ENCODE measurements at regions not wholly inside any gene's neighbourhood (a gene's known extent, or its start where the extent isn't known, plus 50 kb on each side); places are given as distances from the start of the nearest gene placed in this dataset.
"Not testable (repeated sequence)": the region's sequence is repeated elsewhere in the genome, so short reads cannot be mapped to it uniquely, and the experiment has no call there.

DNA sequence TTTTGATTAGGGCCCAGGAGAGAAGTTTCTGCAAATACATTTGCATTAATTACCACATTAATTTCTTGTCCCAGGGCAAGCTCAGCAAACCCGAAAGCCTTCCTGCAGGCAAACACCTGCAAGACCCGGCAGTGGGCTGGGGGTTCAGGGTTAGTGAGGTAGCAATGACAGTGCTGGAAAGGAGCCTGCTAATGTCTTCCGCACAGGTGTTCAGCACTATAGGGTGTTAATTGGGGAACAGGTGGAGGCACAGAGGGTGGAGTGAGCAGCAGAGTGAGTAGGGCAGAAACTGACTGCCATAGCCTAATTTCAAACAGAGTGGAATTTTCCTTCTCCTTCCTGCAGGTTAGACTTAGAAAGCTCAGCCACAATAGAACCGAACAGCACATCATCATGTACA lies 50.9 kb upstream of the UBASH3B start:
- no peak for DNase-seq (ENCODE audit: low read depth)

DNA sequence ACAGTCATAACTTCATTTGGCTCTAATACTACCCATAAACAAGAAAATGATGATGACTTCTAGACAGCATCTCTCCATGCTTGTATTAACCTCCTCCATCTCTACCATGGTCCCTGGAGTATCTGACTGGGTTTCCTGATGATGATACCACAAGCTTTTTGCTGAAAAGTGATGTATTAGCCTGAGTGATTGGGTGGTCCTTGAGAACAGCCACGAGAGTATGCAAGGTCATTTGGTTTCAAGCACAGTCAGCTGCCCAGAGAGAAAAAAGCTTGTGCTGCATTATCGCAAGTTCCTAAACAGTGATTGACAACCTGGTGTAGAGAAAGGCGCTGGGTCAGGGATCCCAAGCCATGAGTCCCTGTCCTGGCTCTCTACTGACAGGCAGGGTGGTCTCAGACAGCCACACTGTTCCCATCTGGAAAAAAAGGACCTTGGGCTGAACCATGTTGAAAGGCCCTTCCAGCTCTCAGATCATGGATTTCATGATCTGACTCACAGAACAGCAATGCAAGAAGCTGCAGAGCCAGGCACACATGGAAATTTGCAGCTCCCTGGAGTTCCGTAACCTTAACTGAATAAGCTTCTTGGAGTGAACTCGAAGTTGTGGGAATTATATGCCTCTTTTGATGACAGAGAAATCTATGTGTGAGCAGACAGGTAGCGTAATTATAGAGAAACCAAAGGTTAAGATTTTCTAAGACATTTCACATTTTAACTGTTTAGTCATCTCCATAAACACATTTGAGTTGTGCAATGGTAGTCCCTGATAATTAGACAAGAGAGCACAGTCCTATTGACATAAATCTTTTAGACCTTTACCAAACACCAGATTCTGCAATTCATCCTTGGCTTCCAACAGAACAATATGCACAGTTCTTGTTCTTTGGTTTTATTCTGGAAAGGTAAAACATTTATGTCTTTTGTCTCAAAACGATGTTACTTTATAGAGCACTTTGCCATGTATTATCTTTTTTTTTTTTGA lies 54.1 kb upstream of the UBASH3B start:
- DNase-seq (ENCODE audit: low read depth): no peak

DNA sequence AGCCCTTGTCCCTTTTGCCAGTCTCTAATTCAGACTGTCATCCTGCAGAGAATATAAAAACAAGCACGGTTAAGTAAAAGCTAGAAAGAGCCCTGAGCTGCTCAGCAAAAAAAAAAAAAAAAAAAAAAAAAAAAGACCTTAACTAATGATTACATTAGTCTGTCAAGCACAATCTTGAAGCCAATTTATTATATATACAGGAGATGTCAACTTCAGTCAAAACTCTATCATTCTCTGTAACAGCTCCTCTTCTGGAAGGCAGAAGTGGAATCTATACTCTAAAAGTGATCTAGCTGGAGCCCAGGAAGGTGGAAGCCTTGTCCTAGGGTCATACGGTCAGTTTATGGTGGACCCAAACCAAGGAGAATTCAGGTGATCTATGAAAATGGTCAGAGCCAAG lies 55.2 kb upstream of the UBASH3B start:
- DNase-seq (ENCODE audit: low read depth): no peak

DNA sequence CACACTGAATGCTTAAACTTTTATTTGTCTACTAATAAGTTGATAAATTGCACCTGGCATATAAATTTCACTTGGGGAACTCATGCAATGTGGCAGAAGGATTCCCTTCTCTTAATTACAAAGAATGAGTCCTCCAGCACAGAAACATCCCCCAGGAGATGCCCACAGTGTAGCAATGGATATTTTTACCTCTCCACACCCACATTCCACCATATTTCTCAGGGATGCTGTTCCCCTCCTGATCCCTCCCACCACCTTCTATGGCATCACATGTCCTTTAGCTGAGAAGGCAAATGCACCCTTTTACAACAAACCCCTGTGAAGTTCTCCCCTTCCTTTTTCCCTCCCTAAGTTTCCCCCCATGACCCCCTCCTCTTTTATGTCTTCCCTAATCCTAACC lies 56.1 kb upstream of the UBASH3B start:
- DNase-seq (ENCODE audit: low read depth): no peak

DNA sequence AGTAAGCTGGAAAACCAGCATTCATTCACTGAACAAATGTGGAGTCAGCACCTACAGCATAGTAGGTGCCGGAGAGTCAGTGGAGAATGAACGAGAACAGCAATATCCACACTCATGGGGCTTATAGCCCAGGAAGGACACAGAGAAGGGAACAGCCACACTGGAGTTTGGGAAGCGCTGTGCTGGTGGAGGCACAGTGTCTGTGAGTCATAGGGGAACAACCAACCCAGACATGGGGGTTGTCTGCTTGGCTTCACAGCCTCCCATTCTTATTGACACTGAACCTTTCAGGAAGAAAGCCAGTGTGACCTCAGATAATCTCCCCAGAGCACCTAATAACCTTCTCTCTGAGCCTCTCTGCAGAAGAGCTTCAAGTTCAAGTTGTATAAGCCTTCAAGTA lies 56.6 kb upstream of the UBASH3B start:
- no peak for DNase-seq (ENCODE audit: low read depth)

DNA sequence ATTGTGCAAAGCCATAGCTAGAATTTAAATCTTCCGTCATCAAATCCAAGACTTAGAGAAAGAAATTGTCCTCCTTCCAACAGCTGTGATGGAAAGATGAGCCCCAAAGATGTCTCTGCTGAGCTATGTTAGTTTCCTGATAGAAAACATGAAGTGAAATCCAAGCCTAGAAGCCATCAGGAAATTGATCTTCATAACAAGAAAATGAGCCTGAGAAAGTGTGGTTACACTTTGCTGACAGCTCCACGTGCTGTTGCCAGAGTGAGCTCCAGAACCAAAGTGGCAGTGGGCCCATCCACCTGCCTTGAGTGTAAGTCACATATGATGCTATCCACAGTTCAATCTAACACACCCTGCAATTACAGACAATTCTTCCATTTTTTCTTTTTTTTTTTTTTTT lies 58.0 kb upstream of the UBASH3B start:
- no peak for DNase-seq (ENCODE audit: low read depth)

DNA sequence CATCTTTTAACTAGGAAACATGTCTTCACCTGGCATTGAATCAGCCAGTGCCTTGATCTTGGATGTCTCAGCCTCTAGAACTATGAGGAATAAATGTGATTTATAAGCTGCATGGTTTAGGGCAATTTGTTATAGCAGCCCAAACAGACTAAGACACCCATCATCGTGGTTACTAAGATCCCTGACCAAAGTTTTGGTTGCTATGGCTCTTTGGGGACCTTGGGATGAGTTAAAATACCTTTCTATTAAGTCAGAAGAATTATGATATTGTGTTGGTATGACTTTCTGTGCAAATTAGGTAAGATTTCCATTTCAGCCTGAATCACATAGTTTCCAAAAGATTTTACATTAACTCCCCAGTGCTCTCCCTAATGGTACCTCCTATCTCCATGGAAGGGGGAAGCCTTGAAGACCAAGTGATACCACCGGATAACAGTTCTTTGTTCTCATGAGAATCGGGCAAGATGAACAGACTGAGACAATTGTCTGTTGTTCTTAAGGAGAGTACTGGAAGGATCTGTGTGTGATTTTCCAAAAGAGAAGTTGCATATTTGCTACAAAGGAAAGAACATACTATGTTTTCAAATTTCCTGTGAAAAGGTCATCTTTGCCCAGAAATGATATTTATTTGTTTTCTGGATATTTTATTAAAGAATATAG lies 60.4 kb upstream of the UBASH3B start:
- no peak for DNase-seq (ENCODE audit: low read depth)

DNA sequence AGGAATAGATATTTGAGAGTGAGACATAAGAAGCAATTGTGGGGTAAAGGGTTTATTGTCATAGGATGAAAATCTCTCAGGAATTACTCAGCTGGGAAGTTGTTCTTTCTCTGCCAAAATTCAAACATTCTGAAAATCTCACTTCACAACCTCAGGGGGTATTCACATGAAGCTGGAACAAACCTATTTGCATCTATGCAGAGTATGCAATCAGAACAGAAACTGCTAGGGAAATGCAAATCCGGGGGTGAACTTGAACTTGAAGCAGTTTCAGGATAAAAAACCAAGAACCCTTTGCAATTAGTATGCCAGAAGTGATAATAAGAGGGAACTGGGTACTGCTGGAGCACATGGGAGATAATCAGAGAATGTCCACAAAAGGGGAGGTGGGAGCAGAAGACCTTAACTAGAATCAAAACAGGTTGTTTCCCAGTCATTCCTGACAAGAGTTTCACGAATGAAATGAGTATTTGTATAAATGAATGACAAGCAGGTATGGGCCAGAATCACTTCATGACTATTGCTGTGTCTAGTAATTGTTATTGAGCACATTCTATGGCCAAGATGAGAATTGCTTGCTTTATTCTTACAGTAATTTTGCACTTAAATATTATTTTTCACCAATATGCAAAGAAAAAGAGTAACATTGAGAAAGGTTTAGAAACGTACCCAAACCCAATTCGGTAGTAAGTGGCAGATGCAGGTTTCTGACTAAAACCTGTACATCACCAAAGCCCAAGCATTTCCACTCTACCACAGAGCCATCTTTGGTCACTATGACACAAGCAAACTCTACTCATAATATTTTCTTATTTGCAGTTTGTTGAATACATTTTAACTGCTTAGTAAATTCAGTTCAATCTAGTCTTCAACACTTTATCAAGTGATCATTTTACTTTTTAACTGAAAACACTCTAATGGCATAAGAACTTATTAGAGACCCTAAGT lies 61.8 kb upstream of the UBASH3B start:
- DNase-seq (ENCODE audit: low read depth): no peak

DNA sequence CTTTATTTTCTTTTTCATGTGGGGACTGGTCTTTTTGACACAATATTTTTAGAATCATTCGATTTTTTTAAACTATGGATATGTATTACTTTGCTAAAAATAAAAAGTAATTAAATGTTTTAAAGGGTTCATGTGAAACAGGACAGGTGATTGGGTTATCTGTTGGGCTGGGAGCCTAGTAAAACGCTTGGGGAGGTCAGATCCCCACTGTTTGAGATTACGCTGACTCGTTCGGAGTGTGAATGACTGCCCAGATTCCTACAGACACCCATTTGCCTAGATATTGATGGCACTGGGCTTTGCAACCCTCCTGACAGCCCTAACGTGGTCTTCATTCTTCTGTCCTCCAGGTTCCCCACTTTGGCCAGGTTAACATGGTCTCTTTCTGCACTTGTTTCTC lies 62.9 kb upstream of the UBASH3B start:
- DNase-seq (ENCODE audit: low read depth): no peak

DNA sequence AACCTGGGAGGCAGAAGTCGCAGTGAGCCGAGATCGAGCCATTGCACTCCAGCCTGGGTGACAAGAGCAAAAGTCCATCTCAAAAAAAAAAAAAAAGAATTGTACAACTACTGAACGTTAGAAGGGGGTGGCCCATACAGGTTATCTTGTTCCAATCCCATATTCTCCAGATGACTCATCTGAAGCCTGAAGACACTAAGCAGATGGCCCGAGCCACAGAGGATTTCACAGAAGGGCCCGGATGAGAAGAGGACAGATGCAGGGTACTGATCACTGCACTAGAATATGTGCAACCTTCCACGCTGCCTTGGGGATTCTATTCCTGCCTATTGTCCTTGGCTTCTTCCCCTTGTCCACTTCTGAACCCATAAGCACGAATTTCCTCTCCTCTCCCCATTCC lies 70.9 kb upstream of the UBASH3B start:
- no peak for DNase-seq (ENCODE audit: low read depth)

DNA sequence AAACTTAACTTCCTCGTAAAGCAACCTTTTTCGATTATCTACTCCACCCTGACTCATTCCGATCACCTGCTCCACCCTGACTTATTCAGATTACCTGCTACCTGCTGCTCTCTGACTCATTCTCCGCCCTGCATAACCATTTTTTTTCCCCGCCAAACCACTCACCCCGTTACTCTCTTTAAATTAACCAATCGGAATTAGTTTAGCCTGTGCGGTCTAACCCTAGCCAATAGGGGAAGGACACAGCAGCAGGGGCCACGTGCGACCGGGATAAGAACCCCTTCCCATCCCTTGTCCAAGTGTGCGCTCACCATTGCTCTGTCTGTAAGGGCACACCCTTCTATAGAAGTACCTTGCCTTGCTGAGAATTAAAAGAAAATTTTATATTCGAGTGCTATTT lies 75.5 kb upstream of the UBASH3B start:
- DNase-seq (ENCODE audit: low read depth): not testable (repeated sequence)

DNA sequence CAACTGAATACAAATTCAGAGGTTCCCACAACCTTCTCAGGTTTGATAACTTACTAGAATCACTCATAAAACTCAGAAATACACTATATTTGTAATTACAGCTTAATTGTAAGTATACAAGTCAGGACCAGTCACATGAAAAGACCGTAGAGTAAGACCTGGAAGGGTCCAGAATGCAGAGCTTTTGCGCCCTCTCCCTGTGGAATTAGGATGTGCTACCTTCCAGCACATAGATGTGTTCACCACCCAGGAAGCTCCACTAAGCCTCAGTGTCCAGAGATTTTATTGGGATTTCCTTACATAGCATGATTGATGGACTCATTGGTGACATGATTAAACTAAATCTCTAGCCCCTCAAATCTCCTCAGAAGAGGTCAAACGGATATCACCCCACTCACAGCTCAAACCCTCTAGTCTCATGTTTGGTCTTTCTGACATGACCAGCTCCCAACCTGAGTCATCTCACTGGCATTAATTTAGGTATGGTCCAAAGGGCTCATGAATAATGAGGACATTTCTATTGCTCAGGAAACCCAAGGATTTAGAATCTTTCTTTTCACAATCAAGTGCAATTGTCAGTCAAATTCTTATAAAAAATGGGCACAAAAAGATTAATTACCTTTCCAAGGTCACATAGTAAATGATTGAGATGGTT lies 77.2 kb upstream of the UBASH3B start:
- no peak for DNase-seq (ENCODE audit: low read depth)

DNA sequence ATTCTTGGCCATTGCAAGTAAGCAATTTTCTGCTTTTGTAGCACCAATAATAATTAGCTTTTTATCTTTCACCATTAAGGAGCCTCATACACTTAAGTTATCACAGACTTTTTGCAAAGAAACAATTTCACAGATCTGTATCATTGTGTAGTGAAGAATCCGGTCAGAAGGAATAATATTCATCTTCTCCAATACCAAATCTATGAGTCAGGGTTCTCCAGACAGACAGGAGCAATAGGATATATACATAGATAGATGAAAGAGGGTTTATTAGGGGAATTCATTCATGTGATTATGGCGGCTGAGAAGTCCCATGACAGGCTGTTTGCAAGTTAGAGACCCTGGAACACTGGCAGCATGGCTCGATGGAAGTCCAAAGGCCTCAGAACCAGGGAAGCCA lies 82.9 kb upstream of the UBASH3B start:
- DNase-seq (ENCODE audit: low read depth): no peak

DNA sequence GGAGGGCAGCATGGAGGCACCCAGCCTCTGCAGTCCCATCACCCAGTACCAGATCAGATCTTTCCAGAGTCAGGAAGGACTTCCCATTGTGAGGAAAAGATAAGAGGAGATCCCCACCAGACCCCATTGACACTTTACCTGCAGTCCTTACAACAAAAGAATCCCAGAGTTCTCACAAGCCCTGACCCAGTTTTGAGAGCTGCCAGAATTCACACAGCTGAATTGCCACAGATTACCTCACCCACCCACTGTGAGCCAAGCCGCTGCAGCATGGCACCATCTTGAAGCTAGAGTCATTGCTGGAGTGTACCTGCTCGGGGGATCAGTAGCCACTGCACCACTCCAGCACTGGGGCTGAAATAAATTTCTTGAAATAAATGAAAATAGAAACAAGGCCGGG lies 91.8 kb upstream of the UBASH3B start:
- DNase-seq (ENCODE audit: low read depth): no peak

DNA sequence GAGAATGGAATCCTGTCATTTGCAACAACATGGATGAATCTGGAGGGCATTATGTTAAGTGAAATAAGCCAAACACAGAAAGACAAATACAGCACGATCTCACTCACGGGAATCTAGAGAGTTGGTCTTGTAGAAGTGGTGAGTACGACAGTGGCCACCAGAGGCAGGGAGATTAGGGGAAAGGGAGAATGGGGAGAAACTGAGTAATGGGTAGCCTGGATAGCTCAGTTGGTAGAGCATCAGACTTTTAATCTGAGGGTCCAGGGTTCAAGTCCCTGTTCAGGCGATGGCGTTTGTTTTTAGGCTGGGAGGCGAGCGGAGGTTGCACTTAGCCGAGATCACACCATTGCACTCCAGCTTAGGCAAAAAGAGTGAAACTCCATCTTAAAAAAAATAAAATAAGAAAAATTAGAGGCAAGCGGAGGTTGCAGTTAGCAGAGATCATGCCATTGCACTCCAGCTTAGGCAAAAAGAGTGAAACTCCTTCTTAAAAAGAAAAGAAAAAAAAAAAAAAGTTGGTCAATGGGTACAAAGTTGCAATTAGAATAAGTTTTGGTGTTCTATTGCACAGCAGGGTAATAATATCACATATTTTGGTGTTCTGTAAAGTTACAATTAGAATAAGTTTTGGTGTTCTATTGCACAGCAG lies 95.7 kb upstream of the UBASH3B start:
- DNase-seq (ENCODE audit: low read depth): no peak

DNA sequence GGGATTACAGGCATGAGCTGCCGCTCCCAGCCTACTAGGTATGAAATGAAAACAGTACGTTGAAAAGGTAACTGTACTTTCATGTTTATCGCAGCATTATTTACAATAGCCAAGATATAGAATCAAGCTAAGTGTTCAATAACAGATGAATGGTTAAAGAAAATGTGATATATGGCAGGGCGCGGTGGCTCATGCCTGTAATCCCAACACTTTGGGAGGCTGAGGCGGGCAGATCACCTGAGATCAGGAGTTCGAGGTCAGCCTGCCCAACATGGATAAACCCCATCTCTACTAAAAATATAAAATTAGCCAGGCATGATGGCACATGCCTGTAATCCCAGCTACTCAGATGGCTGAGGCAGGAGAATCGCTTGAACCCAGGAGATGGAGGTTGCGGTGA lies 96.3 kb upstream of the UBASH3B start:
- not testable (repeated sequence) for DNase-seq (ENCODE audit: low read depth)

DNA sequence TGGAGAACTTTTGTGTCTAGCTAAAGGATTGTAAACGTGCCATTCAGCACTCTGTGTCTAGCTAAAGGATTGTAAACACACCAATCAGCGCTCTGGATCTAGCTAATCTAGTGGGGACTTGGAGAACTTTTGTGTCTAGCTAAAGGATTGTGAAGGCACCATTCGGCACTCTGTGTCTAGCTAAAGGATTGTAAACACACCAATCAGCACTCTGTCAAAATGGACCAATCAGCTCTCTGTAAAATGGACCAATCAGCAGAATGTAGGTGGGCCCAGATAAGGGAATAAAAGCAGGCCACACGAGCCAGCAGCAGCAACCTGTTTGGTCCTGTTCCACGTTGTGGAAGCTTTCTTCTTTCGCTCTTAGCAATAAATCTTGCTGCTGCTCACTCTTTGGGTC lies 98.4 kb upstream of the UBASH3B start:
- not testable (repeated sequence) for DNase-seq (ENCODE audit: low read depth)

DNA sequence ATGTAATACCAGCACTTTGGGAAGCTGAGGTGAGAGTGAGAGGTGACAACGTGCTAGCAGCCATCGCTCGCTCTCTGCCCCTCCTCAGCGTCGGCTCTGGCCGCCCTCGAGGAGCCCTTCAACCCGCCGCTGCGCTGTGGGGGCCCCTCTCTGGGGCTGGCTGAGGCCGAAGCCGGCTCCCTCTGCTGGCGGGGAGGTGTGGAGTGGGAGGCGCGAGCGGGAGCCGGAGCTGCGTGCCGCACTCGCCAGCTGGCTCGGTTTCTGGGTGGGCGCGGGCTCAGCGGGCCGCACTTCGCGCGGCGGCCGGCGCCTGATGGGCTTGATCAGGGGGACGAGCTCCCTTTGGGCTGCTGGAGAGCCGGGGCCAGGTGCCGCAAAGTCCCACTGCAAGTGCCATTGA lies 98.9 kb upstream of the UBASH3B start:
- no peak for DNase-seq (ENCODE audit: low read depth)

DNA sequence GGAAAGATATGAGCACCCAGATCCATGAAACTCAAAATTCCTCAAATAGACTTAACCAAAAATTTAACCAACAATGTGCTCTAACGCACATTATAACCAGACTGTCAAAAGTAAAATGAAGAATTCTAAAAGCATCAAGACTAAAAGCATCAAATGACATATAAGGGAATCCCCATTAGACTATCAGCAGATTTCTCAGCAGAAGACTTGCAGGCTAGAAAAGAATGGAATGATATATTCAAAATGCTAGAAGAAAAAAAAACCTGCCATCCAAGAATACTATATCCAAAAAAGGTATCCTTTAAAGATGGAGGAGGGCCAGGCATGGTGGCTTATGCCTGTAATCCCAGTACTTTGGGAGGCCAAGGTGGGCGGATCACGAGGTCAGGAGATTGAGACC lies 117.5 kb upstream of the UBASH3B start:
- DNase-seq (ENCODE audit: low read depth): no peak

DNA sequence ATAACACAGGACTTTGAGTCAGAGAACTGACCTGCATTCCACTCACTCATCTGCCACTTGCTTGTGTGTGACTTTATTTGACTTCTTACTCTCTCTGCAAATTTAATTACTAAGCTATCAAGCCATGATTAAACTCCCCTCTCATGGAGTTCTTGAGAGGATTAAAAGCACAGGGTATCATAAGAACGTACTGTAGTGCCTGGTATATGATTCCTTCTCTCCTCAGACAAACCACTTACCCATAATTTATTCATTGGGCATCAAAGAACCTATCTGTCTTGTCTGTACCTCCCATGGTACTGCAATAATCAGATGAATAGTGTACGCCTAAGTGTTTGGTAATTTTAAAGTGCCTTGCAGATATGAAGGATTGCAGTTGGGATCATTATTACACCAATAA lies 130.6 kb upstream of the UBASH3B start:
- DNase-seq (ENCODE audit: low read depth): no peak

Measured in HS-27A (cell line).